ENCODE measurements at regions not wholly inside any gene's neighbourhood (a gene's known extent, or its start where the extent isn't known, plus 50 kb on each side); places are given as distances from the start of the nearest gene placed in this dataset.

- DNase-seq (ENCODE audit: low read depth), result no peak
Measured at GRCh38 chr2:129709001-129709955, 270.2 kb upstream of the RAB6C start.

- DNase-seq (ENCODE audit: low read depth), result no peak
Measured at GRCh38 chr2:129709956-129710598, 269.4 kb upstream of the RAB6C start.

GRCh38 chr2:129710670-129711495 lies 268.6 kb upstream of the RAB6C start:
- no peak for DNase-seq (ENCODE audit: low read depth)

GRCh38 chr2:129711816-129712675 lies 267.4 kb upstream of the RAB6C start:
- DNase-seq (ENCODE audit: low read depth), result no peak

GRCh38 chr2:129712676-129712985 lies 266.8 kb upstream of the RAB6C start:
- DNase-seq (ENCODE audit: low read depth), result no peak

GRCh38 chr2:129713337-129713736 lies 266.1 kb upstream of the RAB6C start:
- no peak for DNase-seq (ENCODE audit: low read depth)

- DNase-seq (ENCODE audit: low read depth), result no peak
Measured at GRCh38 chr2:129716781-129717559, 262.5 kb upstream of the RAB6C start.

GRCh38 chr2:129717560-129718130 lies 261.8 kb upstream of the RAB6C start:
- DNase-seq (ENCODE audit: low read depth), result no peak

GRCh38 chr2:129719335-129719734 lies 260.1 kb upstream of the RAB6C start:
- no peak for DNase-seq (ENCODE audit: low read depth)

- DNase-seq (ENCODE audit: low read depth), result no peak
Measured at GRCh38 chr2:129720360-129720759, 259.1 kb upstream of the RAB6C start.

GRCh38 chr2:129720761-129721160 lies 258.7 kb upstream of the RAB6C start:
- DNase-seq (ENCODE audit: low read depth), result no peak

- no peak for DNase-seq (ENCODE audit: low read depth)
Measured at GRCh38 chr2:129721236-129721635, 258.2 kb upstream of the RAB6C start.

GRCh38 chr2:129721846-129722245 lies 257.6 kb upstream of the RAB6C start:
- DNase-seq (ENCODE audit: low read depth), result no peak

- DNase-seq (ENCODE audit: low read depth), result no peak
Measured at GRCh38 chr2:129722306-129723019, 257.0 kb upstream of the RAB6C start.

GRCh38 chr2:129723277-129724020 lies 256.0 kb upstream of the RAB6C start:
- no peak for DNase-seq (ENCODE audit: low read depth)

- no peak for DNase-seq (ENCODE audit: low read depth)
Measured at GRCh38 chr2:129724021-129724757, 255.3 kb upstream of the RAB6C start.

- DNase-seq (ENCODE audit: low read depth), result no peak
Measured at GRCh38 chr2:129726216-129726615, 253.2 kb upstream of the RAB6C start.

- no peak for DNase-seq (ENCODE audit: low read depth)
Measured at GRCh38 chr2:129727286-129727685, 252.2 kb upstream of the RAB6C start.

Data from non-pigmented ciliary epithelial cell (primary cell).